Spinal cord (tissue), 9 donors: ENCODE measurements at regions not wholly inside any gene's neighbourhood (a gene's known extent, or its start where the extent isn't known, plus 50 kb on each side); places are given as distances from the start of the nearest gene placed in this dataset.
"Not testable (repeated sequence)": the region's sequence is repeated elsewhere in the genome, so short reads cannot be mapped to it uniquely, and the experiment has no call there.

Source experiments
- DNase-seq, 6 donors: peaks; one replicate each; pipeline versions ENCODE4 v3.0.0 to v3.0.0-alpha.2; 2013 to 2015; ENCODE audit warnings: low spot score in 6 of 6, low read depth in 4 of 6
- H3K27ac ChIP-seq: one replicate; pipeline ENCODE4 v1.5.1; 2013; ENCODE audit warnings: low read depth, low read length, control low read depth
- H3K27me3 ChIP-seq: one replicate; pipeline ENCODE4 v1.6.1; 2013; ENCODE audit warnings: low read length; ENCODE audit not compliant: control insufficient read depth, insufficient read depth
- H3K36me3 ChIP-seq: one replicate; pipeline ENCODE4 v1.6.1; 2013; ENCODE audit warnings: low read length; ENCODE audit not compliant: control insufficient read depth, insufficient read depth
- H3K4me1 ChIP-seq: one replicate; pipeline ENCODE4 v1.6.1; 2013; ENCODE audit warnings: low read length; ENCODE audit not compliant: control insufficient read depth, insufficient read depth
- H3K4me3 ChIP-seq: one replicate; pipeline ENCODE4 v1.5.1; 2013; ENCODE audit warnings: low read depth, low read length, control low read depth
- H3K9me3 ChIP-seq: one replicate; pipeline ENCODE4 v1.6.1; 2013; ENCODE audit warnings: low read length; ENCODE audit not compliant: control insufficient read depth, insufficient read depth
- WGBS: methylation state at CpG from one replicate; pipeline ENCODE4 v1.1.5; 2013; ENCODE audit warnings: missing lambda C conversion rate; ENCODE audit not compliant: insufficient coverage; 5-methylcytosine and 5-hydroxymethylcytosine counted together
- donor health status: healthy.

GRCh38 chr15:20232457-20232856 lies 309.1 kb downstream of the GOLGA6L6 start:
- H3K4me3 ChIP-seq, H3K4me1 ChIP-seq, H3K27me3 ChIP-seq, H3K27ac ChIP-seq, DNase-seq, H3K36me3 ChIP-seq, H3K9me3 ChIP-seq: not testable (repeated sequence)
- WGBS: 67% methylated on average over 5 of the region's 5 CpGs

- not testable (repeated sequence) for DNase-seq, H3K4me1 ChIP-seq, H3K27me3 ChIP-seq, H3K9me3 ChIP-seq, H3K36me3 ChIP-seq, H3K4me3 ChIP-seq, H3K27ac ChIP-seq
- 71% methylated on average over 2 of the region's 3 CpGs for WGBS
Observed at GRCh38 chr15:20230656-20231055, 310.9 kb downstream of the GOLGA6L6 start.

- 69% methylated on average over 8 of the region's 8 CpGs for WGBS
- not testable (repeated sequence) for H3K4me3 ChIP-seq, H3K36me3 ChIP-seq, H3K4me1 ChIP-seq, H3K9me3 ChIP-seq, H3K27ac ChIP-seq, H3K27me3 ChIP-seq, DNase-seq
Observed at GRCh38 chr15:20228791-20229190, 312.8 kb downstream of the GOLGA6L6 start.

GRCh38 chr15:20227119-20227853 lies 314.3 kb downstream of the GOLGA6L6 start:
- not testable (repeated sequence) for H3K4me1 ChIP-seq, DNase-seq, H3K9me3 ChIP-seq, H3K36me3 ChIP-seq, H3K4me3 ChIP-seq, H3K27me3 ChIP-seq, H3K27ac ChIP-seq
- WGBS: 20% methylated on average over 1 of the region's 1 CpG

GRCh38 chr15:20226531-20226930 lies 315.1 kb downstream of the GOLGA6L6 start:
- no CpG with 5 or more reads among the region's 2 CpGs for WGBS
- not testable (repeated sequence) for H3K4me1 ChIP-seq, H3K9me3 ChIP-seq, DNase-seq, H3K27ac ChIP-seq, H3K27me3 ChIP-seq, H3K4me3 ChIP-seq, H3K36me3 ChIP-seq

GRCh38 chr15:20221063-20221462 lies 320.5 kb downstream of the GOLGA6L6 start:
- not testable (repeated sequence) for H3K27ac ChIP-seq, DNase-seq, H3K36me3 ChIP-seq, H3K4me1 ChIP-seq, H3K4me3 ChIP-seq, H3K9me3 ChIP-seq, H3K27me3 ChIP-seq
- 100% methylated on average over 2 of the region's 4 CpGs for WGBS

GRCh38 chr15:20219171-20219570 lies 322.4 kb downstream of the GOLGA6L6 start:
- WGBS: 71% methylated on average over 4 of the region's 4 CpGs
- H3K4me3 ChIP-seq, H3K36me3 ChIP-seq, H3K9me3 ChIP-seq, DNase-seq, H3K27ac ChIP-seq, H3K4me1 ChIP-seq, H3K27me3 ChIP-seq: not testable (repeated sequence)

GRCh38 chr15:20215700-20216099 lies 325.9 kb downstream of the GOLGA6L6 start:
- H3K4me3 ChIP-seq, H3K9me3 ChIP-seq, H3K27ac ChIP-seq, H3K36me3 ChIP-seq, H3K4me1 ChIP-seq, DNase-seq, H3K27me3 ChIP-seq: not testable (repeated sequence)
- 65% methylated on average over 2 of the region's 4 CpGs for WGBS

- H3K9me3 ChIP-seq, H3K4me1 ChIP-seq: not testable (repeated sequence)
- WGBS: 23% methylated on average over 1 of the region's 1 CpG
Observed at GRCh38 chr15:20214101-20214500, 327.5 kb downstream of the GOLGA6L6 start.

GRCh38 chr15:20211508-20211907 lies 330.1 kb downstream of the GOLGA6L6 start:
- not testable (repeated sequence) for H3K4me3 ChIP-seq, H3K27me3 ChIP-seq, H3K9me3 ChIP-seq, H3K27ac ChIP-seq, DNase-seq, H3K36me3 ChIP-seq, H3K4me1 ChIP-seq

More at GRCh38 chr15:20214101-20214500, 327.5 kb downstream of the GOLGA6L6 start:
- not testable (repeated sequence) for H3K27me3 ChIP-seq, DNase-seq, H3K4me3 ChIP-seq, H3K27ac ChIP-seq, H3K36me3 ChIP-seq
